PC-9 (cell line): ENCODE measurements at regions not wholly inside any gene's neighbourhood (a gene's known extent, or its start where the extent isn't known, plus 50 kb on each side); places are given as distances from the start of the nearest gene placed in this dataset.
"Not testable (repeated sequence)": the region's sequence is repeated elsewhere in the genome, so short reads cannot be mapped to it uniquely, and the experiment has no call there.

ENCODE experiments used
- BruUV-seq: library from RNA; stranded (reverse); fragments of 400-500 nt; replicated peaks from 2 replicates; lab custom pipeline; 2021; lab: Mats Ljungman, UMichigan
- CTCF ChIA-PET: fragments of 300-600 bp; sonication (Branson Sonifier 250); formaldehyde crosslinking; loops from one replicate; lab custom pipeline; 2022; ENCODE audit warnings: antibody characterized with exemption; lab: Charles Lee
- POLR2A ChIA-PET: fragments of 300-600 bp; sonication (Branson Sonifier 250); formaldehyde crosslinking; loops from one replicate; lab custom pipeline; 2022; ENCODE audit warnings: antibody characterized with exemption; ENCODE audit not compliant: unreplicated experiment; lab: Charles Lee
- DNase-seq, 2 experiments: peaks; one replicate each; pipeline versions ENCODE4 v3.0.0 to v3.0.0-alpha.2; 2015 to 2022; ENCODE audit warnings: mixed read lengths in 1 of 2
- H2AFZ ChIP-seq: fragments of 200-600 bp; sonication (generic); 2 replicates; pipeline ENCODE4 v1.8.1; 2017; ENCODE audit warnings: antibody characterized with exemption
- H3F3A ChIP-seq: fragments of 200-600 bp; sonication (generic); 2 replicates; pipeline ENCODE4 v1.8.1; 2017; ENCODE audit warnings: antibody characterized with exemption, mild to moderate bottlenecking, low read depth; ENCODE audit not compliant: insufficient read depth
- H3K27ac ChIP-seq: fragments of 200-600 bp; sonication (generic); 2 replicates; pipeline ENCODE4 v1.6.1; 2016; ENCODE audit warnings: mixed run types
- H3K27me3 ChIP-seq: fragments of 200-600 bp; sonication (generic); 2 replicates; pipeline ENCODE4 v1.6.1; 2016; ENCODE audit warnings: low read depth, mixed run types; ENCODE audit not compliant: insufficient read depth
- H3K36me3 ChIP-seq: fragments of 200-600 bp; sonication (generic); 2 replicates; pipeline ENCODE4 v1.6.1; 2016; ENCODE audit warnings: low read depth, mixed run types
- H3K4me1 ChIP-seq: fragments of 200-600 bp; sonication (generic); replicated peaks from 2 replicates; pipeline ENCODE4 v1.6.1; 2016; ENCODE audit warnings: mixed run types; ENCODE audit not compliant: insufficient read depth
- H3K4me2 ChIP-seq: fragments of 200-600 bp; sonication (generic); 2 replicates; pipeline ENCODE4 v1.6.1; 2017; ENCODE audit warnings: mixed run types
- H3K4me3 ChIP-seq: fragments of 200-600 bp; sonication (generic); 2 replicates; pipeline ENCODE4 v1.6.1; 2016; ENCODE audit warnings: mixed run types
- H3K79me2 ChIP-seq: fragments of 200-600 bp; sonication (generic); 2 replicates; pipeline ENCODE4 v1.6.1; 2017; ENCODE audit warnings: low read depth, mixed run types
- H3K9me2 ChIP-seq: fragments of 200-600 bp; sonication (generic); 2 replicates; pipeline ENCODE4 v1.8.1; 2017; ENCODE audit warnings: mild to moderate bottlenecking; ENCODE audit not compliant: insufficient read depth
- H3K9me3 ChIP-seq: fragments of 200-600 bp; sonication (generic); 2 replicates; pipeline ENCODE4 v1.8.1; 2016; ENCODE audit warnings: low read depth; ENCODE audit not compliant: insufficient read depth
- H4K20me1 ChIP-seq: fragments of 200-600 bp; sonication (generic); 2 replicates; pipeline ENCODE4 v1.8.1; 2017; ENCODE audit not compliant: insufficient read depth
- EZH2 ChIP-seq: fragments of 200-600 bp; sonication (generic); IDR thresholded peaks from 2 replicates; pipeline ENCODE4 v1.8.0; 2017; ENCODE audit warnings: antibody characterized with exemption, low read depth
- intact Hi-C: fragments of 100-400 bp; cut with micrococcal nuclease; formaldehyde crosslinking; loops from one replicate; pipeline ENCODE4 v1.10.0; 2022; ENCODE audit not compliant: unreplicated experiment
- TF ChIP-seq, protein P1 (sequence below): fragments of 200-600 bp; sonication (generic); conservative IDR thresholded peaks from 2 replicates; pipeline ENCODE4 v1.6.1; 2017; ENCODE audit warnings: mixed run types, antibody characterized with exemption, mild to moderate bottlenecking, moderate library complexity

DNA sequence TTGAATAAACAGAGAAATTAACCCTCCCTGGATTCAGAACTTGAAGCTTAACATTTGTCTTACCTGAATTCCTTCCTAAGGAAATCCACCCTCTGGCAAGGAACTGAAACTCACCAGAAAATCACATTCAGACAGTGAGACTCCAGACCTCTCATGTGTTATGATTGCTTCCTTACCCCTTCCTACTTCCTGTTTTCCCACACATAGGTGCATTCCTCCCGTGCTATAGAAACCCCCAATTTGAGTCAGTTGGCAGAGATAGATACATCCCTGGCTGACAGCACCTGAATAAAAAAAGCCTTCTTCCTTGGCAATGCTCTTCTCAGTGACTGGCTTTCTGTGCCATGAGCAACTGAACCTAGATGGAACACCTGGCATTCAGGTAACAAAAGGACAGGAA is 157.0 kb upstream of the SMIM31 start:
- H3K79me2 ChIP-seq: no peaks in the 10 kb centered on the region
- POLR2A ChIA-PET: interaction anchor here (0.5 kb wide), 1 partner anchor 590 kb away, joined by 9 read pairs; no protein-coding TSS in a partner anchor
- H3K4me2 ChIP-seq: no peak overlapping the region
- CTCF ChIA-PET: no interaction called here
- no TSS peak for BruUV-seq
- no peak overlapping the region for H3K27ac ChIP-seq
- no peak for DNase-seq
- H3K9me2 ChIP-seq: no peaks in the 10 kb centered on the region
- TF ChIP-seq, protein P1, sequence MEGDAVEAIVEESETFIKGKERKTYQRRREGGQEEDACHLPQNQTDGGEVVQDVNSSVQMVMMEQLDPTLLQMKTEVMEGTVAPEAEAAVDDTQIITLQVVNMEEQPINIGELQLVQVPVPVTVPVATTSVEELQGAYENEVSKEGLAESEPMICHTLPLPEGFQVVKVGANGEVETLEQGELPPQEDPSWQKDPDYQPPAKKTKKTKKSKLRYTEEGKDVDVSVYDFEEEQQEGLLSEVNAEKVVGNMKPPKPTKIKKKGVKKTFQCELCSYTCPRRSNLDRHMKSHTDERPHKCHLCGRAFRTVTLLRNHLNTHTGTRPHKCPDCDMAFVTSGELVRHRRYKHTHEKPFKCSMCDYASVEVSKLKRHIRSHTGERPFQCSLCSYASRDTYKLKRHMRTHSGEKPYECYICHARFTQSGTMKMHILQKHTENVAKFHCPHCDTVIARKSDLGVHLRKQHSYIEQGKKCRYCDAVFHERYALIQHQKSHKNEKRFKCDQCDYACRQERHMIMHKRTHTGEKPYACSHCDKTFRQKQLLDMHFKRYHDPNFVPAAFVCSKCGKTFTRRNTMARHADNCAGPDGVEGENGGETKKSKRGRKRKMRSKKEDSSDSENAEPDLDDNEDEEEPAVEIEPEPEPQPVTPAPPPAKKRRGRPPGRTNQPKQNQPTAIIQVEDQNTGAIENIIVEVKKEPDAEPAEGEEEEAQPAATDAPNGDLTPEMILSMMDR: no peak
- no peak for TF ChIP-seq EZH2
- no peaks in the 10 kb centered on the region for H3K4me1 ChIP-seq
- H3K4me3 ChIP-seq: no peak overlapping the region
- no peaks in the 10 kb centered on the region for H3K27me3 ChIP-seq
- intact Hi-C loops: no loop called here
- H4K20me1 ChIP-seq: no peaks in the 10 kb centered on the region
- no peaks in the 10 kb centered on the region for H3K36me3 ChIP-seq
- H3F3A ChIP-seq: no peaks in the 10 kb centered on the region
- no peaks in the 10 kb centered on the region for H3K9me3 ChIP-seq
- H2AFZ ChIP-seq: no peak overlapping the region

DNA sequence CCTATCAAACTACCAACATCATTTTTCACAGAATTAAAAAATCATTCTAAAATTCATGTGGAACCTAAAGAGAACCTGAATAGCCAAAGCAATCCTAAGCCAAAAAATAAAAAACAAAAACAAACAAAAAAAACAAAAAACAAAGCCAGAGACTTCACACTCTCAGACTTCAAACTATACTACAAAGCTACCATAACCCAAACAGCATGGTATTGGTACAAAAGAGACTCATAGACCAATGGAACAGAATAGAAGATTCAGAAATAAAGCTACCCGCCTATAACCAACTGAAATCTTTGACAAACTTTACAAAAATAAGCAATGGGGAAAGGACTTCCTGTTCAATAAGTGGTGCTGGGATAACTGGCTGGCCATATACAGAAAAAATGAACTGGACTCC is 152.3 kb upstream of the SMIM31 start:
- H3F3A ChIP-seq: no peaks in the 10 kb centered on the region
- TF ChIP-seq, protein P1: no peak
- no peak for TF ChIP-seq EZH2
- no peaks in the 10 kb centered on the region for H3K9me2 ChIP-seq
- H3K79me2 ChIP-seq: no peaks in the 10 kb centered on the region
- ChIA-PET CTCF (no interaction called here), POLR2A (no interaction called here)
- intact Hi-C loops: no loop called here
- BruUV-seq: no TSS peak
- H3K4me1 ChIP-seq: no peaks in the 10 kb centered on the region
- H2AFZ ChIP-seq: no peak overlapping the region
- H3K27ac ChIP-seq: no peak overlapping the region
- DNase-seq: no peak
- H4K20me1 ChIP-seq: no peaks in the 10 kb centered on the region
- H3K4me2 ChIP-seq: no peak overlapping the region
- H3K27me3 ChIP-seq: no peaks in the 10 kb centered on the region
- no peaks in the 10 kb centered on the region for H3K9me3 ChIP-seq
- H3K4me3 ChIP-seq: no peak overlapping the region
- H3K36me3 ChIP-seq: no peaks in the 10 kb centered on the region

DNA sequence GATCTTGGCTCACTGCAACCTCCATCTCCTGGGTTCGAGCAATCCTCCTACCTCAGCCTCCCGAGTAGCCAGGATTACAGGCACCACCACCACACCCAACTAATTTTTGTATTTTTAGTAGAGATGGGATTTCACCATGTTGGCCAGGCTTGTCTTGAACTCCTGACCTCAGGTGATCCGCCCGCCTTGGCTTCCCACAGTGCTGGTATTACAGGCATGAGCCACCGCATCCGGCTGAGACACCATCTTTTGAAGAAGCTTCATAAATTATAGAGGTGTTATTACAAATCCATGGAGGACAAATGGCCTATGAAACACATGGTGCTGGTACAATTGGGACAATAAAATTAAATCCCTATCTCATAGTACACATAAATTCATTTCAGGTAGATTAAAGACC is 148.1 kb upstream of the SMIM31 start:
- POLR2A ChIA-PET, H4K20me1 ChIP-seq, BruUV-seq, H3K27me3 ChIP-seq, H3K4me3 ChIP-seq, H3F3A ChIP-seq, H3K4me2 ChIP-seq, CTCF ChIA-PET, H3K79me2 ChIP-seq, H2AFZ ChIP-seq, H3K9me3 ChIP-seq, H3K9me2 ChIP-seq, H3K4me1 ChIP-seq, intact Hi-C loops, DNase-seq, H3K36me3 ChIP-seq, H3K27ac ChIP-seq: not testable (repeated sequence)

DNA sequence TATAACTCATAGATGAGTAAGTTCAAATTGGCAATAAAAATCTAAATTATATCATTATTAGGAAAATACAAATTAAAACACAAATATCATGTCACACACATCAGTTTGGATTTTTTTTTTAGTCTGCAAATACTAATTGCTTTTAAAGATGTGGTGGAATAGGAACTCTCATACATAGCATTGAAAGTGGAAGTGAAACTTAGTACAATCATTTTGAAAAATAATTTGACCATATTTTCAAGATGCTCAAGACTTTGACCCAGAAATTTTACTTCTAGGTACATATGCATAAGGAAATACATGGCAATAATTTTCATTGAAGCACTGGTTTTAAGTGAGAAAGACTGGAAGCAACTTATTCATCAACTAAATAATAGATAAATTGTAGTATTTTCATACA is 147.5 kb upstream of the SMIM31 start:
- Histone ChIP-seq H3K27ac (no peak overlapping the region), H3K27me3 (no peaks in the 10 kb centered on the region), H3K79me2 (no peaks in the 10 kb centered on the region), H3K36me3 (no peaks in the 10 kb centered on the region), H4K20me1 (no peaks in the 10 kb centered on the region), H3K9me3 (no peaks in the 10 kb centered on the region), H2AFZ (no peak overlapping the region), H3K4me3 (no peak overlapping the region), H3K4me2 (no peak overlapping the region), H3K9me2 (no peaks in the 10 kb centered on the region), H3F3A (no peaks in the 10 kb centered on the region), H3K4me1 (no peaks in the 10 kb centered on the region)
- CTCF ChIA-PET: no interaction called here
- TF ChIP-seq, protein P1: no peak
- TF ChIP-seq EZH2: no peak
- no peak for DNase-seq
- POLR2A ChIA-PET: no interaction called here
- intact Hi-C loops: no loop called here
- no TSS peak for BruUV-seq
